MG63 (cell line): ENCODE measurements at regions not wholly inside any gene's neighbourhood (a gene's known extent, or its start where the extent isn't known, plus 50 kb on each side); places are given as distances from the start of the nearest gene placed in this dataset.

ENCODE experiments used
- DNase-seq: peaks from one replicate; pipeline ENCODE4 v3.0.0-alpha.2; 2020
- H3K27me3 ChIP-seq: fragments of 250-450 bp; sonication (Bioruptor Pico); 2 replicates; pipeline ENCODE4 v1.5.1; 2020; ENCODE audit warnings: mild to moderate bottlenecking, moderate library complexity
- H3K36me3 ChIP-seq: fragments of 250-450 bp; sonication (Bioruptor Pico); 2 replicates; pipeline ENCODE4 v1.5.1; 2020; ENCODE audit warnings: mild to moderate bottlenecking, moderate library complexity
- H3K4me3 ChIP-seq: fragments of 250-450 bp; sonication (Bioruptor Pico); 2 replicates; pipeline ENCODE4 v1.5.1; 2020; ENCODE audit warnings: mild to moderate bottlenecking, moderate library complexity
- H3K9me3 ChIP-seq: fragments of 250-450 bp; sonication (Bioruptor Pico); 2 replicates; pipeline ENCODE4 v1.5.1; 2020; ENCODE audit warnings: mild to moderate bottlenecking, moderate library complexity

DNA sequence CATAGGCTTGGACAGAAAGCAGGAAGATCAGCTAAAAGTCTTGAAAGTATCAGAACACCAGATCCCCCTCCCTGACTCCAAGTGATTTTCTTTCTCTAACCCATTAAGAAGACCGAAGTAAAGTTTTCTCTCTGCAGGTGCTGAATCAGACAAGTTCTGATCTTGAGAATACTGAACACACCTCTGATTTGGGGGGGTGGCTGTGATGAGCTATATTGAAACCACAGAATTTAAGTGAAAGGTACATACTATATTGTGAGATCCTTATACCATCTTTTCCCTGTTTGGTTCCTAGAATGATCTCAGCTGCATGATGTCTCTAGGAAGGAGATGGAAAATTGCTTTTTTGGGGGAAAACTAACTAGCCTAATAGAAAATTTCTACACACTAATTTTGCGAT lies 196.0 kb downstream of the DIPK2A start:
- H3K27me3 ChIP-seq, result no peaks in the 10 kb centered on the region
- H3K36me3 ChIP-seq, result no peaks in the 10 kb centered on the region
- DNase-seq, result no peak
- H3K4me3 ChIP-seq, result no peak overlapping the region
- H3K9me3 ChIP-seq, result no peaks in the 10 kb centered on the region

- no peak for DNase-seq
- Histone ChIP-seq H3K27me3 (no peaks in the 10 kb centered on the region), H3K36me3 (no peaks in the 10 kb centered on the region)
Measured at GRCh38 chr3:144173491-144173890, 201.9 kb downstream of the DIPK2A start.

GRCh38 chr3:144175644-144176425 lies 204.2 kb downstream of the DIPK2A start:
- Histone ChIP-seq H3K9me3 (no peaks in the 10 kb centered on the region), H3K4me3 (no peak overlapping the region), H3K36me3 (no peaks in the 10 kb centered on the region), H3K27me3 (no peaks in the 10 kb centered on the region)
- DNase-seq, result no peak

More at GRCh38 chr3:144173491-144173890, 201.9 kb downstream of the DIPK2A start:
- no peak overlapping the region for H3K4me3 ChIP-seq
- H3K9me3 ChIP-seq, result no peaks in the 10 kb centered on the region

DNA sequence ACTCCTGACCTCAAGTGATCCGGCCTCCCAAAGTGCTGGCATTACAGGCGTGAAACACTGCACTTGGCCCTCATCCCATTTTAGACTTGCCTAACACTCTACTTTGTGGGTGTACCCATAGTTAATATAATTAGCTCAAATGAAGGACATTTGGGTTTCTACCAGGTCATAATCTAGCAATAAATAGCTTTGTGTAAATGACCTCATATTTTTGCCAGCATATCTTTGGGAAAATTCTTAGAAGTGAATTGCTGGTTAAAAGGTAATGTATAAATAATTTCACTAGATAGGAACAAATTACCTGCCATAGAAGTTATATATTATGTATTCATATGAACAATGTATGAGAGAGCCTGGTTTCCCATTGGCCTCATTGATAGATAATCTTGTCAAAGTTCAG lies 206.0 kb downstream of the DIPK2A start:
- DNase-seq, result no peak
- H3K9me3 ChIP-seq, result no peaks in the 10 kb centered on the region
- H3K36me3 ChIP-seq, result no peaks in the 10 kb centered on the region
- no peaks in the 10 kb centered on the region for H3K27me3 ChIP-seq
- no peak overlapping the region for H3K4me3 ChIP-seq

DNA sequence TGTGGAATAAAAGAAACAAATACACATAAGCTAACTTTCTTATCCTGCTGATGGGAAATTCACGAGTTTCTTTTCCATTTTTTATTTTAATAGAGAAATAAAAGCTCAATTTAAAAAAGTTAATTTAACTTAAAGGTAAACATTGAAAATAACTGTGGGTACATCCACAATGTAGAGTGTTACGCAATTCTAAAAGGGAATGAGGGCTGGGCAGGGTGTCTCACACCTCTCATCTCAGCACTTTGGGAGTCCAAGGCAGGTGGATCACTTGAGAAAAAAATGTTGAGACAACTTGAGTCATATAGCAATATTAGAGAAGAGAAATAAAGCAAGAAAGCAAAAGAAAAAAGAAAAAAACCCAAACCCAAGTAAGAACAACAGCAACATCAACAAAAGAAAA lies 207.0 kb downstream of the DIPK2A start:
- no peak for DNase-seq
- H3K9me3 ChIP-seq, result no peaks in the 10 kb centered on the region
- no peaks in the 10 kb centered on the region for H3K27me3 ChIP-seq
- no peaks in the 10 kb centered on the region for H3K36me3 ChIP-seq
- H3K4me3 ChIP-seq, result no peak overlapping the region

GRCh38 chr3:144181062-144181461 lies 209.4 kb downstream of the DIPK2A start:
- Histone ChIP-seq H3K4me3 (no peak overlapping the region), H3K36me3 (no peaks in the 10 kb centered on the region), H3K27me3 (no peaks in the 10 kb centered on the region), H3K9me3 (peaks cover 9% of the 10 kb centered on the region; the same call in 1 of the 2 replicates)
- DNase-seq, result no peak

- Histone ChIP-seq H3K4me3 (no peak overlapping the region), H3K9me3 (peaks cover 10% of the 10 kb centered on the region; the same call in 1 of the 2 replicates), H3K27me3 (no peaks in the 10 kb centered on the region), H3K36me3 (no peaks in the 10 kb centered on the region)
- no peak for DNase-seq
Measured at GRCh38 chr3:144182501-144182900, 210.9 kb downstream of the DIPK2A start.

DNA sequence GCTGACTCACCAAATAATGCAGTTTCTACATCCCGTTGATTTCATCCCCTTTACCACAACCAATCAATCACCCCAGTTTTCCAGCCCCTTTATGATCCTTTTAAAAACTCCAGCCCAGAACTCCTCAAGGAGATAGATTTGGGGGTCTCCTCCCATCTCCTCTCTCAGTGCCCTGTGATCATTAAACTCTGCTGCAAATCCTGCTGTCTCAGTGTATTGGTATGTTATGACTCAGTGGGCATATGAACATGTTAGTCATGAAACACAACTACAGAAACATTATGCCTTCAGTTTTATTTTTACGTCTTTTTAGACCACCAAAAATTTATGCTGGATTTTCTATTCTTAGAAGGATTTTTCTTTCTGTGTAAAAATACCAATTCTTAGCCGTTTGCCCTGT lies 213.7 kb downstream of the DIPK2A start:
- peaks cover 10% of the 10 kb centered on the region; the same call in 1 of the 2 replicates for H3K9me3 ChIP-seq
- no peaks in the 10 kb centered on the region for H3K27me3 ChIP-seq
- H3K4me3 ChIP-seq, result no peak overlapping the region
- no peak for DNase-seq
- H3K36me3 ChIP-seq, result no peaks in the 10 kb centered on the region

DNA sequence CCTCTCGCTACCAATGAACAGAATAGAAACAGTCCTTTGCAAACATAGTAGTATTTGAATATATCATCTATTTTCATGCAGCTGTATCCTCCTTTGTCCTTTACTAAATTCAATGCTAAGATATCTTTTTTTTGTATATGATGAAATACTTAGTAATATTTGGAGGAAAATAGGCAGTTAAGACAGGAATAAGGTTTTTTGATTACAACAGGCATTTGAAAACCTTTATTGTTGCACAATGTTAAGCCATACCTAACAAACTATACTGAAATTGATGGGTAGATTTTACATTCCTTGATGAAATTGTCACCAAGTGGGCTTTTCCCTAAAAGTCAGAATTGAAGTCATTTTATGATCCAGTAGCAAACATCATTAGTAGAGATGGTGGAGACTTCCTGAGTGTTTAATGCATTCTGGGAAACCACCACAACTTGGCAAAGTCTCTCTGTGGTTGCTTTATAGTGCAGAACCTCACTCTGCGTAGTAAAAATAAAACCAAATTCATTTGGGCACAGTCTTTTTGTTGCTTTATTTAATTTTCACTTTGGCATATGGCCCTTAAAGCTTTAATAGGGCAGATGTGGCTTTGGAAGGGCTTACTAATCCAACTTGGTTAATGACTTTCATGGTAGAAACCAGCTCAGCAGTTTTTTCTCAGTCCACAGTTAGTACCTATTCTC lies 216.0 kb downstream of the DIPK2A start:
- Histone ChIP-seq H3K27me3 (no peaks in the 10 kb centered on the region), H3K36me3 (no peaks in the 10 kb centered on the region), H3K9me3 (peaks cover 11% of the 10 kb centered on the region; the same call in 1 of the 2 replicates), H3K4me3 (no peak overlapping the region)
- DNase-seq, result no peak

DNA sequence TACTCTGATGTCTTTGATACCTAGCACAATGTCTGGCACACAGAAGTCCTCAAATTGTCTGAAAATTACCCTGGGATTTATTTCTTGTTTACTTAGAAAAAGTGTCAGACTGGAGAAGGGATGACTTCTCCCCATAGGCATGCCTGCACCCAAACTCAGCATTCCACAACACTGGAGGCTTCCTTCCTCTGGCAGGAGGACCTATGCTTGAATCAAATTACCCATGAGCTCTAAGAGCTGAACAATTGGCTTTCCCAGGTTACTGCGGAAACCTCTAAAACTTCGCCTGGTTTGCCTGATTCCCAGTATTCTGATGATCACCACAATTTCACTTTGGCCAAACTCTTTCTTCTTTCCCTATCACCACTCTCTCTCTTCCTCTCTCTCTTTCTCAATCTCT lies 217.4 kb downstream of the DIPK2A start:
- peak; percentile 15 for DNase-seq
- H3K4me3 ChIP-seq, result no peak overlapping the region
- H3K36me3 ChIP-seq, result no peaks in the 10 kb centered on the region
- H3K27me3 ChIP-seq, result no peaks in the 10 kb centered on the region
- H3K9me3 ChIP-seq, result peaks cover 13% of the 10 kb centered on the region; the same call in 1 of the 2 replicates

- peaks cover 16% of the 10 kb centered on the region for H3K9me3 ChIP-seq
- H3K4me3 ChIP-seq, result no peak overlapping the region
- DNase-seq, result no peak
- H3K36me3 ChIP-seq, result no peaks in the 10 kb centered on the region
- H3K27me3 ChIP-seq, result no peaks in the 10 kb centered on the region
Measured at GRCh38 chr3:144197116-144197515, 225.5 kb downstream of the DIPK2A start.

DNA sequence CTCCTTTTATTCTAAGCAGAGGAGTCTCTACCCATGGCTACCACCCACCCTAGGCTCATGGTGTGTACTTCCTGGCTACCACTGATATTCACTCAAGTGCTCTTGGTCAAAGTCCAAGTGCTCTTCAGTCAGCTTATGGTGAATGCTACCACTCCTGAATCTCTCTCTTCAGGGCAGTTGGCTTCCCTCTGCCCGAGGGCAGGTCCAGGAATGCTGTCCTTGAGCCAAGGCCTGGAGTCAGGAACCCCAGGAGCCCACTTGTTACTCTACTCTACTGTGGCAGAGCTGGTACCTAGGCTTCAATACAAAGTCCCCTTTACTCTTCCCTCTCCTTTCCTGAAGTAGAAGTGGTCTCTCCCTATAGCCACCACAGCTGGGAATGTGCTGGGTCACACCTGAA lies 226.0 kb downstream of the DIPK2A start:
- DNase-seq, result no peak
- peaks cover 15% of the 10 kb centered on the region for H3K9me3 ChIP-seq

DNA sequence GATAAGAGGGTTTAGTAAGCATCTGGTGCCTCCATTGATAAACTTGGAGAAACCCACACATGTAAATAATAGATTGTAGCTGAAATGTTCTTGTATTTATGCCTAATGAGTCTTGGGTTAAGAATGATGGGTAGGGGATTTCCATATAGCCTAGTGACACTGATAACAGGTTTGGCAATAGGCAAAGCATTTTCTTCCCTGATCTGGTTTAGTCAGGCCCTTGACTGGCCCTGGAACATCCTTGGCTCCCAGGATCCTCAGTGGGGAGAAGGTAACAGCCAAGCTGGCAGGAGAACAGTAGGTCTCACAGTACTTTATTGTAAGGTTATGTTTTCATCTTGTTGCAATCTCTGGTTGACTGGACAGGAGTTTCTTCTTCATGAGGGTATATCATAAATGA lies 228.4 kb downstream of the DIPK2A start:
- no peak overlapping the region for H3K4me3 ChIP-seq
- H3K27me3 ChIP-seq, result no peaks in the 10 kb centered on the region
- no peak for DNase-seq
- H3K9me3 ChIP-seq, result peaks cover 4% of the 10 kb centered on the region
- H3K36me3 ChIP-seq, result no peaks in the 10 kb centered on the region

More for the DNA sequence above, 226.0 kb downstream of the DIPK2A start:
- Histone ChIP-seq H3K27me3 (no peaks in the 10 kb centered on the region), H3K36me3 (no peaks in the 10 kb centered on the region), H3K4me3 (no peak overlapping the region)

DNA sequence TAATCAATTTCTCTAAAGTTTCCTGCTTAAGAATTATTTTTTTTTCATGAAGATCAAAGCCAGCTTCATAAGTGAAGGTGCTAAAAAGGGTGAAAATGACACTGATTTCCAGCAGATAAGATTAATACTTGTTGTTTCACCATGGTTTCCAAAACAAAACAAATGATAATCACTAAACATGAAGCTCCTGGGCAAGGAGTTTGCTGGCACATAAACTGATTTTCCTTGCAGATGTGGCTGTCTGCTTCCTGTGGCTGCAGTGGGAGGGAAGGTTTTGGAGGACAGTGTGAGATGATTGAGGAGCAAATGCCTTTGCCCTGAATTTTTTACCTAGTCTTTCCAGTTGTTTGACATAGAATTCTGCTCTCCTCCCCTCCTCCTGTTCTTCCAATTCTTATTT lies 228.8 kb downstream of the DIPK2A start:
- Histone ChIP-seq H3K36me3 (no peaks in the 10 kb centered on the region), H3K4me3 (no peak overlapping the region), H3K9me3 (peaks cover 4% of the 10 kb centered on the region; the same call in 1 of the 2 replicates), H3K27me3 (no peaks in the 10 kb centered on the region)
- DNase-seq, result no peak

- Histone ChIP-seq H3K9me3 (no peaks in the 10 kb centered on the region), H3K4me3 (no peak overlapping the region), H3K36me3 (no peaks in the 10 kb centered on the region), H3K27me3 (no peaks in the 10 kb centered on the region)
- DNase-seq, result no peak
Measured at GRCh38 chr3:144221761-144222160, 250.1 kb downstream of the DIPK2A start.

DNA sequence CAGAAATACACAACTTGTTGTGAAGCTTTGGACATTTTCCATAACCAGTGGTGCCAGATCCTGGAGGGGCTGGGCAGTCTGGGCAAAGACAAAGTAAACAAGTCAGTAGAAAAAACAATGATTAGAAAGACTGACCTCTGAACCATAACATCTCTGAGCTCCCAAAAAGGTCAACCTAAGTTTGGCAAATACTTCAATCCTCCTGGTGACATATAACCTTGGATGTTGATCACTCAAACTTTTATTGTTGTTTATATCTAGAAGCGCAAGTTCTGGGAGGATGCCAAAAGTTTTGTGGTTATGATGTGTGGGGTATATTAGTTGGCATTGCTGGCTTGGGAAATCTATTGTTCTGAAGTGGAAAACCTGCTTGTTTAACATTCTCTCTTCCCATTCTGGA lies 257.7 kb downstream of the DIPK2A start:
- Histone ChIP-seq H3K4me3 (no peak overlapping the region), H3K36me3 (no peaks in the 10 kb centered on the region), H3K27me3 (no peaks in the 10 kb centered on the region), H3K9me3 (no peaks in the 10 kb centered on the region; the same call in 1 of the 2 replicates)
- peak; percentile 65 for DNase-seq

GRCh38 chr3:144229953-144230352 lies 258.3 kb downstream of the DIPK2A start:
- Histone ChIP-seq H3K4me3 (no peak overlapping the region), H3K36me3 (no peaks in the 10 kb centered on the region), H3K27me3 (no peaks in the 10 kb centered on the region), H3K9me3 (no peaks in the 10 kb centered on the region; the same call in 1 of the 2 replicates)
- peak; percentile 23 for DNase-seq

DNA sequence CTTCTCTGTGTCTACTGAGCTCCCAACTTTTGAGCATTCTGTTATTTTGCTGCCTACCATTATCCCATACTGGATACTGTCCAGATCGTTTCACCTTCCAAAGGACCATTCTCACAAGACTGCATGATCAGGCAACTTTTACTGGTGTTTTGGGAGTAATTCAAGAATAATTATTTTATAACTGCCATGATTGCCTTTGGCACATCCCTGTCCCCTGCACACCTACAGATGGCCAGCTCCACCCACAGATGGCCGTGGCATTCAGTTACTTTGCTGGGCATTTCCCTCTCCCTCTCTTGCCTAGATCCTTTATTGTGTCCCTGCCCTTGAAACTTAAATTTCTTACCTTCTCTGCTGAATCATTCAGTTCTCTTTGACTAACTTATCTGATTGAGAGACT lies 263.9 kb downstream of the DIPK2A start:
- no peak for DNase-seq
- Histone ChIP-seq H3K4me3 (no peak overlapping the region), H3K9me3 (no peaks in the 10 kb centered on the region), H3K27me3 (no peaks in the 10 kb centered on the region), H3K36me3 (no peaks in the 10 kb centered on the region)
